Prostate gland (tissue), 2 donors: ENCODE measurements at regions not wholly inside any gene's neighbourhood (a gene's known extent, or its start where the extent isn't known, plus 50 kb on each side); places are given as distances from the start of the nearest gene placed in this dataset.

ENCODE experiments used
- DNase-seq: peaks from one replicate; pipeline ENCODE4 v3.0.0-alpha.2; 2019; ENCODE audit warnings: low spot score
- H3K27ac ChIP-seq, 2 donors: fragments of 200-600 bp; sonication (generic); 2 replicates each; pipeline ENCODE4 v1.5.1; 2017 to 2019
- H3K27me3 ChIP-seq: fragments of 200-600 bp; sonication (generic); replicated peaks from 2 replicates; pipeline ENCODE4 v1.5.1; 2019; ENCODE audit not compliant: insufficient read depth
- H3K36me3 ChIP-seq, 2 donors: fragments of 200-600 bp; sonication (generic); 1 replicate in 1 of 2; 2 replicates in 1 of 2; pipeline versions ENCODE4 v1.5.1 to v1.8.1; 2017 to 2019
- H3K4me1 ChIP-seq: fragments of 200-600 bp; sonication (generic); replicated peaks from 2 replicates; pipeline ENCODE4 v1.5.1; 2019
- H3K4me3 ChIP-seq, 2 donors: fragments of 200-600 bp; sonication (generic); 2 replicates each; pipeline ENCODE4 v1.5.1; 2017 to 2019
- H3K9me3 ChIP-seq: fragments of 200-600 bp; sonication (generic); 2 replicates; pipeline ENCODE4 v1.5.1; 2017
- CTCF ChIP-seq, 4 experiments: fragments of 200-600 bp in 2 of 4; fragments of 450-650 bp in 2 of 4; sonication (generic) in 2 of 4; IDR thresholded peaks; 1 replicate in 3 of 4; 2 replicates in 1 of 4; pipeline ENCODE4 v1.5.1; 2016 to 2019; ENCODE audit warnings: antibody characterized with exemption in 4 of 4, mild to moderate bottlenecking in 2 of 4, moderate library complexity in 2 of 4
- POLR2A ChIP-seq: fragments of 450-650 bp; IDR thresholded peaks from one replicate; pipeline ENCODE4 v1.6.1; 2016; ENCODE audit warnings: antibody characterized with exemption, mild to moderate bottlenecking
- POLR2AphosphoS5 ChIP-seq: sonication (generic); formaldehyde crosslinking; IDR thresholded peaks from one replicate; pipeline ENCODE4 v1.6.1; 2017; ENCODE audit warnings: antibody characterized with exemption
- WGBS: methylation state at CpG from one replicate; pipeline ENCODE4 v1.1.5; 2018; 5-methylcytosine and 5-hydroxymethylcytosine counted together
- intact Hi-C: fragments of 100-400 bp; cut with DNase I; formaldehyde crosslinking; loops from one replicate; pipeline ENCODE4 v1.14.2; 2022

- Histone ChIP-seq H3K4me3 (no peak overlapping the region), H3K36me3 (no peaks in the 10 kb centered on the region), H3K4me1 (no peaks in the 10 kb centered on the region), H3K27me3 (no peaks in the 10 kb centered on the region), H3K27ac (no peak overlapping the region), H3K9me3 (no peaks in the 10 kb centered on the region)
- intact Hi-C loops: no loop called here
- 89% methylated on average over 3 of the region's 3 CpGs for WGBS
- TF ChIP-seq CTCF (IDR thresholded peaks at IDR 0.05) (no peak), POLR2A (no peak), POLR2AphosphoS5 (no peak)
- no peak for DNase-seq
These were observed 88.6 kb downstream of the ADAMTS1 start for GRCh38 chr21:26756491-26757159.

- TF ChIP-seq POLR2A: no peak
- no peak for TF ChIP-seq POLR2AphosphoS5
- TF ChIP-seq CTCF (IDR thresholded peaks at IDR 0.05): no peak
- H3K4me3 ChIP-seq: no peak overlapping the region
- H3K27me3 ChIP-seq: no peaks in the 10 kb centered on the region
- no peak overlapping the region for H3K27ac ChIP-seq
- H3K4me1 ChIP-seq: no peaks in the 10 kb centered on the region
- no peak for DNase-seq
- H3K9me3 ChIP-seq: no peaks in the 10 kb centered on the region
- H3K36me3 ChIP-seq: no peaks in the 10 kb centered on the region
- intact Hi-C loops: no loop called here
- WGBS: 84% methylated on average over 2 of the region's 2 CpGs
These were observed 90.4 kb downstream of the ADAMTS1 start for GRCh38 chr21:26754853-26755252.

GRCh38 chr21:26753822-26754221 is 91.4 kb downstream of the ADAMTS1 start:
- no peaks in the 10 kb centered on the region for H3K36me3 ChIP-seq
- no peaks in the 10 kb centered on the region for H3K9me3 ChIP-seq
- H3K27ac ChIP-seq: no peak overlapping the region
- no peaks in the 10 kb centered on the region for H3K4me1 ChIP-seq
- no peak overlapping the region for H3K4me3 ChIP-seq
- intact Hi-C loops: no loop called here
- H3K27me3 ChIP-seq: no peaks in the 10 kb centered on the region
- no peak for DNase-seq
- WGBS: 86% methylated on average over 4 of the region's 4 CpGs
- no peak for TF ChIP-seq POLR2AphosphoS5
- no peak for TF ChIP-seq POLR2A
- no peak for TF ChIP-seq CTCF (IDR thresholded peaks at IDR 0.05)

GRCh38 chr21:26752849-26753248 is 92.4 kb downstream of the ADAMTS1 start:
- no peak for TF ChIP-seq POLR2A
- no peak for TF ChIP-seq CTCF (IDR thresholded peaks at IDR 0.05)
- TF ChIP-seq POLR2AphosphoS5: no peak
- no peak for DNase-seq
- 48% methylated on average over 2 of the region's 2 CpGs for WGBS
- intact Hi-C loops: no loop called here
- Histone ChIP-seq H3K27me3 (no peaks in the 10 kb centered on the region), H3K36me3 (no peaks in the 10 kb centered on the region), H3K4me1 (no peaks in the 10 kb centered on the region), H3K27ac (no peak overlapping the region), H3K9me3 (no peaks in the 10 kb centered on the region), H3K4me3 (no peak overlapping the region)

- Histone ChIP-seq H3K27me3 (no peaks in the 10 kb centered on the region), H3K4me3 (no peak overlapping the region), H3K4me1 (no peaks in the 10 kb centered on the region), H3K9me3 (no peaks in the 10 kb centered on the region), H3K36me3 (no peaks in the 10 kb centered on the region), H3K27ac (no peak overlapping the region)
- DNase-seq: no peak
- intact Hi-C loops: no loop called here
- TF ChIP-seq CTCF (IDR thresholded peaks at IDR 0.05) (no peak), POLR2A (no peak), POLR2AphosphoS5 (no peak)
- WGBS: 63% methylated on average over 4 of the region's 4 CpGs
These were observed 93.9 kb downstream of the ADAMTS1 start for GRCh38 chr21:26751305-26751704.
